ENCODE measurements at regions not wholly inside any gene's neighbourhood (a gene's known extent, or its start where the extent isn't known, plus 50 kb on each side); places are given as distances from the start of the nearest gene placed in this dataset.

GRCh38 chr14:28983279-28983678 is 216.7 kb downstream of the FOXG1 start:
- ATAC-seq (no peak), FAIRE-seq (no peak), DNase-seq (ENCODE audit: extremely low read depth in 1 of 4, low spot score in 3 of 4) (no peak)
- intact Hi-C loops (cut with micrococcal nuclease) (no loop called here), in situ Hi-C loops (cut with MboI) (no loop called here)
- no peaks in the 10 kb centered on the region for H3K36me3 ChIP-seq (ENCODE audit: control insufficient read depth, insufficient read depth, low read length)
- WGBS (ENCODE audit: insufficient coverage, low coverage, missing lambda C conversion rate): 63% methylated on average over 4 of the region's 4 CpGs
- no peak overlapping the region for H3K4me3 ChIP-seq
- no peaks in the 10 kb centered on the region for H3K9me3 ChIP-seq (replicated peaks; ENCODE audit: control insufficient read depth, insufficient read depth, low read depth, low read length)
- ChIA-PET POLR2A (no interaction called here), CTCF (ENCODE audit: low intra/inter-chr PET ratio) (no interaction called here)
- H3K9ac ChIP-seq (ENCODE audit: insufficient read depth in 1 of 2, low read depth in 2 of 2, low read length in 2 of 2): no peak overlapping the region
- H2AFZ ChIP-seq (ENCODE audit: low read depth, low read length): no peak overlapping the region
- no peaks in the 10 kb centered on the region for H3K27me3 ChIP-seq (ENCODE audit: control insufficient read depth in 2 of 2, insufficient read depth in 2 of 2, low read length in 2 of 2)
- H4K20me1 ChIP-seq (replicated peaks; ENCODE audit: control insufficient read depth, insufficient read depth, low read length): no peaks in the 10 kb centered on the region
- H3K27ac ChIP-seq (ENCODE audit: extremely low read depth, low read depth, low read length): no peak overlapping the region
- BruUV-seq (replicated peaks): no TSS peak
- no peaks in the 10 kb centered on the region for H3K9me1 ChIP-seq (ENCODE audit: control insufficient read depth, insufficient read depth, low read length)
- no peak for TF ChIP-seq PRMT5 (CRISPR knock-in tag; IDR thresholded peaks at IDR 0.05)
- TF ChIP-seq E2F6 (IDR thresholded peaks at IDR 0.05; ENCODE audit: borderline replicate concordance in 1 of 2, extremely low read depth in 1 of 2, insufficient read depth in 1 of 2, insufficient read length in 1 of 2, low read depth in 1 of 2, low read length in 1 of 2, poor library complexity in 1 of 2, severe bottlenecking in 1 of 2): no peak
- H3K4me1 ChIP-seq (replicated peaks in 1 of 2; ENCODE audit: control insufficient read depth in 2 of 2, insufficient read depth in 2 of 2, low read length in 2 of 2): no peaks in the 10 kb centered on the region
- H3K4me2 ChIP-seq (ENCODE audit: insufficient read depth, low read length): no peak overlapping the region
- H3K79me2 ChIP-seq (ENCODE audit: control insufficient read depth, insufficient read depth, low read length): no peaks in the 10 kb centered on the region

GRCh38 chr14:28987516-28987915 is 220.9 kb downstream of the FOXG1 start:
- Histone ChIP-seq H3K9me1 (ENCODE audit: control insufficient read depth, insufficient read depth, low read length) (no peaks in the 10 kb centered on the region), H3K9me3 (replicated peaks; ENCODE audit: control insufficient read depth, insufficient read depth, low read depth, low read length) (no peaks in the 10 kb centered on the region), H3K27me3 (ENCODE audit: control insufficient read depth in 2 of 2, insufficient read depth in 2 of 2, low read length in 2 of 2) (no peaks in the 10 kb centered on the region), H3K4me2 (ENCODE audit: insufficient read depth, low read length) (no peak overlapping the region), H3K4me1 (replicated peaks in 1 of 2; ENCODE audit: control insufficient read depth in 2 of 2, insufficient read depth in 2 of 2, low read length in 2 of 2) (no peaks in the 10 kb centered on the region), H2AFZ (ENCODE audit: low read depth, low read length) (no peak overlapping the region), H3K36me3 (ENCODE audit: control insufficient read depth, insufficient read depth, low read length) (no peaks in the 10 kb centered on the region), H3K27ac (ENCODE audit: extremely low read depth, low read depth, low read length) (no peak overlapping the region), H3K4me3 (no peak overlapping the region), H4K20me1 (replicated peaks; ENCODE audit: control insufficient read depth, insufficient read depth, low read length) (no peaks in the 10 kb centered on the region), H3K9ac (ENCODE audit: insufficient read depth in 1 of 2, low read depth in 2 of 2, low read length in 2 of 2) (no peak overlapping the region), H3K79me2 (ENCODE audit: control insufficient read depth, insufficient read depth, low read length) (no peaks in the 10 kb centered on the region)
- ChIA-PET CTCF (ENCODE audit: low intra/inter-chr PET ratio) (no interaction called here), POLR2A (no interaction called here)
- intact Hi-C loops (cut with micrococcal nuclease): no loop called here
- in situ Hi-C loops (cut with MboI): no loop called here
- ATAC-seq (no peak), DNase-seq (ENCODE audit: extremely low read depth in 1 of 4, low spot score in 3 of 4) (no peak), FAIRE-seq (no peak)
- no TSS peak for BruUV-seq (replicated peaks)
- TF ChIP-seq ZFP91 (CRISPR knock-in tag; IDR thresholded peaks at IDR 0.05) (no peak), RBFOX2 (IDR thresholded peaks at IDR 0.05; ENCODE audit: low read depth, low read length) (no peak), MXI1 (IDR thresholded peaks at IDR 0.05; ENCODE audit: low read depth, low read length) (no peak), FOXA1 (IDR thresholded peaks at IDR 0.05; ENCODE audit: borderline replicate concordance) (no peak), BMI1 (IDR thresholded peaks at IDR 0.05; ENCODE audit: low read length) (no peak), ZFX (CRISPR knock-in tag; IDR thresholded peaks at IDR 0.05) (no peak), ZNF766 (CRISPR knock-in tag; conservative IDR thresholded peaks at IDR 0.05) (no peak), LEF1 (IDR thresholded peaks at IDR 0.05) (no peak), ZC3H8 (IDR thresholded peaks at IDR 0.05) (no peak), CGGBP1 (CRISPR knock-in tag; IDR thresholded peaks at IDR 0.05) (no peak), ZNF253 (CRISPR knock-in tag; conservative IDR thresholded peaks at IDR 0.05) (no peak), ESRRB (CRISPR knock-in tag; IDR thresholded peaks at IDR 0.05; ENCODE audit: borderline replicate concordance) (no peak), ZNF586 (CRISPR knock-in tag; conservative IDR thresholded peaks at IDR 0.05) (no peak), ZNF121 (CRISPR knock-in tag; conservative IDR thresholded peaks at IDR 0.05) (no peak)
